ENCODE measurements at regions not wholly inside any gene's neighbourhood (a gene's known extent, or its start where the extent isn't known, plus 50 kb on each side); places are given as distances from the start of the nearest gene placed in this dataset.
A peak's percentile ranks its signal among the peaks of the same experiment; 100 is the strongest.
"Not testable (repeated sequence)": the region's sequence is repeated elsewhere in the genome, so short reads cannot be mapped to it uniquely, and the experiment has no call there.

GRCh38 chr10:33899578-33900531 lies 565.4 kb upstream of the NRP1 start:
- DNase-seq (ENCODE audit: low read depth), result peak; percentile 82

- peak; percentile 17 for DNase-seq (ENCODE audit: low read depth)
Measured at GRCh38 chr10:33897291-33897752, 562.9 kb upstream of the NRP1 start.

- DNase-seq (ENCODE audit: low read depth), result peak; percentile 71
Measured at GRCh38 chr10:33893506-33893905, 559.0 kb upstream of the NRP1 start.

DNA sequence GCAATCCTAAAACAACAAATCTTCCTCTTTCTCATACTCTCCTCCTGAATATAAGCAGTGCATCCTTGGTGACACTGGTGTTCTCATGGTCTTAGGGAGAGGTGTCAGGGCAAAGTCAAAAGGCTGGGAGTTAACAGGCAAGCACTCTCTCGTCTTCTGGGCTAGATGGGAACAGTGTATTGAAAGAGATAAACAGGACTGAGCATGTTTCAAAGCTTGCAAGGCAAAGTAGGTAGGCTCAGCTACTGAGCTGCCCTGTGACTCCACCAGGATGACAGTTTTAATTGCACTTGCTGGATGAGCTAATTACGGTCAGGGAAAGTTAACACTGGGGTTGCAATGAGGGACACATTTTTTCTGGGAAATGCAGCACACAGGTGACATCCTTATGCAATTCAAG lies 554.9 kb upstream of the NRP1 start:
- no peak for DNase-seq (ENCODE audit: low read depth)

- DNase-seq (ENCODE audit: low read depth), result no peak
Measured at GRCh38 chr10:33887188-33887587, 552.7 kb upstream of the NRP1 start.

DNA sequence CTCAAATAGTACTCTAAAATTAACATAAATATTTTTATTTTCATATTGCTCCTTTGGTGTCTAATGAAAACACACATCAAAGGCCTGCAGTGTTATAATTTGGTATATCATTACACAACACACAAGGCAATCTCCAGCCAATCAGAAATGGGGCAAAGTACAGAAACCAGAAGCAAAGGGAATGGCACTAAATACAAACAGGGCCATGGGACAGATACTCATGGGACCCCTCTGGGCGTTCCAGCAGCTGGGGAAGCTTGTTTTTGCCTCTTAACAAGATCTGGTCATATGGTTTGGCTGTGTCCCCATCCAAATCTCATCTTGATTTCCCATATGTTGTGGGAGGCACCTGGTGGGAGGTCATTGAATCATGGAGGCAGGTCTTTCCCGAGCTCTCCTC lies 551.8 kb upstream of the NRP1 start:
- no peak for DNase-seq (ENCODE audit: low read depth)

DNA sequence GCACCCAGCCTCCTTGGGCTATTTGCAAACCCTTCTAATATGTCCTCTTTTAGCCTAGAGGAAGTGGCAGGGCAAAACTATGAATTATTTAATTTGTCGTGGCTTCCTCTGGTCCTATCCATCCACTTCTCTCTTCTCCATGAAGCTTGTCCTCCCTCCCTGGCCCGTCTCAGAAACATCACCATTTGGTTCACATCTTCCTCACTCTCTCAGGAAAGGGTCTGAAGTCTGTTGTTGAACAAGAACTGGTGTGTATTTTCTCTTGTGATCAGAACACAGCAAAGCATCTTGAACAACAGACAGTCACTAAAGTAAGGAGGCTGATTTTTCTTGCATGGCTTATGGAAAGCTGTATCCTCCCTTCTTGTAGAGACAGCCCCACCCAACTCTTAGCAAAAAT lies 550.1 kb upstream of the NRP1 start:
- no peak for DNase-seq (ENCODE audit: low read depth)

- no peak for DNase-seq (ENCODE audit: low read depth)
Measured at GRCh38 chr10:33883881-33884280, 549.4 kb upstream of the NRP1 start.

DNA sequence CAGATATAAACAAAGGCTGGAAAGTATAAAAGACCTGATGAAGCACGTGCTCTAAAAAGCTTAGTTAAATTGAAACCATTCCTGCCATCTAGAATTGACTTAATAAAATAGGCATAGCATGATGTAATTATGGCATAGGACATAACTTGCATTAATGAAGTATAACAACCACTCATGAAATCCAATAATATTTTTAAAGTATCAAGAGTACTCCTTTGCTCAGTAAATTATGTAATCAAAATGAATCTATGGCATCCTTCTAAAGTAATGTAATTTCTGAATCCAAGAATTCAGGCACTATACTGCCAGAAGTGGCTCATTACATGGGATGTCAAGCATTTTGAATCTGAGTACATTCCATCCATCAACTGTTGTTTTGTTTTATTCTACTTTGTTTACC lies 548.5 kb upstream of the NRP1 start:
- DNase-seq (ENCODE audit: low read depth), result no peak

DNA sequence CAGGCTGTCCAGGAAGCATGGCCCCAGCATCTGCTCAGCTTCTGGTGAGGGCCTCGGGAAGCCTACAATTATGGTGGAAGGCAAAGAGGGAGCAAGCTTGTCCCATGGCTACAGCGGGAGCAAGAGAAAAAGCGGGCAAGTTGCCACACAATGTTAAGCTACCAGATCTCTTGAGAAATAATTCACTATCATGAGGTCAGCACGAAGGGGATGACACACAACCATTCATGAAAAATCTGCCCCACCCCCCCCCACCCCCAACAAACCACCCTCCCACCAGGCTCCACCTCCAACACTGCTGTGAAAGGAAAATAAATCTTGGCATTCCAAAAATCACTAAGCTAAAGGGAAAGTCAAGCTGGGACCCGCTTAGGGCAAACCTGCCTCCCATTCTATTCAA lies 545.8 kb upstream of the NRP1 start:
- no peak for DNase-seq (ENCODE audit: low read depth)

DNA sequence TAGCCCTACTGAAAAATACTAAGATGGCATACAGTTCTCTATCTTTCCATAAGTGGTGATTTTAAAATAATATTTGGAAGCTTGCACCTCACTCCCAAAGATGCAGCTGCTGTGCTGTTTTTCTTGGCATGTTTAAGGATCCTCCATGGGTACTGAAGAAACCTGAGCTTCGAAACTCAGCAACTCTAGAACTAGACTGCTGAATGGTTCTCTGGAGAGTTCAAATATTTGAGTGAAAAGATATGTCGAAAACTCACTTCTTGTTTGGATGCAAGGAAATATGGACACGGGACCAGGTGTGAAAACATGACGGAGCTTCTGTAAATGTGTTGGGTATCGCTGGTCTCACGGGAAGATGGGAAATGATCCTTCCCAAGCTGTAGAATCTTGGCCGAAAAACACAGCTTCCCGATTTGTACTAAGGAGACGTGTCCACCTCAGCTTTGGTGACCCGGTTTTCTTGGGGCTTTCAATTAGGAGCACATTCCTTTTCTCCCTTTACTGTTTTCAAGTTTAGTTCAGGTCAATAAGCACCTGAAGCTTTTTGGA lies 543.8 kb upstream of the NRP1 start:
- DNase-seq (ENCODE audit: low read depth), result peak; percentile 9

DNA sequence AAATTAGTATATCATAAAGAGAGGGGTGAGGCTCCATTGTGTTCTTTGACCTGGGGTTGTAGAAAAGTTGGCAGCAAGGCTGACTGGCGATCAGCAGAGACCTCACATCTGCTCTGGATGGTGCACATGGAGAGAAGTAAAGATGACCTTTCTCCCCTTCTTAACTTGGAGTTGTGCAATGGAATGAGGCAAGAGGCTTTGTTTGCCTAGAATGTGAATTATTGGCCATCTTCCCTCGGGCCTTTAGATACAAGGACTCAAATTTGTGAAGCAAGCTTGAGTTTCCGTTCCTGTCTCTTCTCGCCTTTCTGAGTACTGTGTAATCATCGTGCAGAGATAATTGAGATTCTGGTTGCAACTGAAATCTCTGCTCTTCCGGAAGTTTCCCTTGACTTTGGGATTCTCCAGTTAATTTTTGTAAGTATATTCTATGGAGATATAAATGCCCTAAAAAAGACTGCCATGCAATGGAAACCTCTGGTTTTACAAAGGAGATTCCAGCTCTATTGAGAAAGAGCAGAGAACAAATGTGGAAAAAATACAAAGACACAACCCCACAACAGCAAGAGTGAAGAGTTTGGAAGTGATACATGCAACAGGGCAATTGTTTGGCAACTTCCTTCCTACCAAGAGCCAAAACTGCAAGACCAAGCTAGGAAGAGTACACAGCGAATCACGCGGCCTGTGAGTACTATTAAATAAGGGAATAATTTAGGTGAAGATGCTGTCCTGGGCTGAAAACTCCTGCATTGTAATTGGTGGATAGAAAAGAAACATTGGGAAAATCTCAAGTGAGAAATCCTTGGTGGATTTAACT lies 542.3 kb upstream of the NRP1 start:
- peak; percentile 62 for DNase-seq (ENCODE audit: low read depth)

- no peak for DNase-seq (ENCODE audit: low read depth)
Measured at GRCh38 chr10:33875924-33876583, 541.6 kb upstream of the NRP1 start.

DNA sequence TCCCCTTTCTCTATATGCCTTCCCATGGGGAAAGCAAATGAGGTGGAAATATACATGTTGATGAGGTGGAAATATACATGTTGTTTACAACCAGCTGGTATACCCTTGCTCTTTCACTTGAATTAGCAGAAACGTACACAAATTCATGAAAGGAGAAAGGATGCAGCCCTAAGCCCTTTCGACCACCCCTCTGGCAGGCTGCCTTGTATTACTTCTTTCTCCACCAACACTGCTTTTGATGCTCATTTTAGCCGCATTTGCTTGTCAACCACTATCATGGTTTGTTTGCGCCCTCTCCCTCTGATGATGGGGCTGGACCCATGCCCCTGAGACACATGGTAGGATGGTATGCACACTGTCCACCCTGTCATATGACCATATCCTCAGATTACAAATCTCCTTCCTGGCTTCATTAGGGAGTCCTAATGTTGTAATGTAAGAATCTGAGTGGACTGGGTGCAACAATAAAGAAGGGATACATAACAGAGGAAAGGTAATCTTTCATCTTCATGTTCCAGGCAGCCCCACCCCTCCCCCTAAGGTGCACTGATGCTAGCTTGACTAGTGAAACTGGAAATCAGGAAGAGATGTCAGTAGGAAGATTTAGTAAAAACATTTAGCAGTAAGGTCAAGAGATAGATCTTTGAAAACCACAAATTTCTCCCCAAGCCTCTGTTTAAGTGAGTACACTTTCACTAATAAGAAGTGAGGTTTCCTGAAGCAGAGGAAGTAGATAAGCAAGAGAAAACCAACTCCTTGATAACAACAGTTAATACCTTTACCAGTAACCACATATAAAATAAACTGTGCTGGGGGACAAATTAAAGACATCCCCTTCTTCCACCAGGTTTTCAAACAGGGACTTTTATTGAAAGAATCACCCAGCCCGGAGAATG lies 536.8 kb upstream of the NRP1 start:
- DNase-seq (ENCODE audit: low read depth), result no peak

DNA sequence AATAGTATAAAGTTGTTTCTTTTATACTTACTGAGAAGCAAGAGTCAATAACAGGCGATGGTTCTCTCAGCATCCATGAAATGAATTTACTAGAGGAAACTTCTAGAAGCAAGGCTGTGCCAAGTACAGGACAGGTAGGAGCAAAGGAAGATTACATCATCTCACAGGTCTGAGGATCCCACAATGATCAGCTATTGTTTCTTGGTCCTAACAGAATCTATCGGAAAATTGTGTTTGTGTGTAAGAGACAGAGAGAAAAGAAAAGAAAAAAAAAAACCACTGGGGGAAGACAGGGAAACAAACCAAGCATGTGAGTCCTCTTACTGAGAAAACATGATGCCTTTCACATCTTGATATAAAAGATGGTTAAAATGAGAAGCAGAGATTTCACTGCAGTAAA lies 535.0 kb upstream of the NRP1 start:
- no peak for DNase-seq (ENCODE audit: low read depth)

GRCh38 chr10:33869028-33869427 lies 534.6 kb upstream of the NRP1 start:
- no peak for DNase-seq (ENCODE audit: low read depth)

GRCh38 chr10:33867199-33867789 lies 532.8 kb upstream of the NRP1 start:
- DNase-seq (ENCODE audit: low read depth), result not testable (repeated sequence)

- DNase-seq (ENCODE audit: low read depth), result no peak
Measured at GRCh38 chr10:33863352-33863751, 528.9 kb upstream of the NRP1 start.

GRCh38 chr10:33862536-33863105 lies 528.2 kb upstream of the NRP1 start:
- no peak for DNase-seq (ENCODE audit: low read depth)

DNA sequence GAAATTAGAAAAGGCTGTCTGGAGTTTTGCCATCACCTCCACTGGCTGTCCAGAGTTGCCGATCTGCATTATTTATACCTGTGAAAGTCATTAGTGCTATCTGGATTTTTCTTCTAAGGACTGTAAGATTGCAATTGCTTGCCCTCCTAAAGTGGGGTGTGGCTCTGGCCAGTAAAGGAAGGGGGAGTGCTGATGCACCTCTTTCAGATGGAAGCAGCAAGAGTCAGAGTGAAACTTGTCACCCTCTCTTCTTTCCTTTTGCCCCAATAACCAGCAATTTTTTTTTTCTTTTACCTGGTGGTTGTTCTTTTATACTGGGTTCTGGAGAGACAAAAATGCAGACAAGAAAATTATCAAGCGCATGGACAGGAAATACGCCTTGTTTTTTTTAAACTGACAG lies 527.4 kb upstream of the NRP1 start:
- DNase-seq (ENCODE audit: low read depth), result no peak
